K562 (cell line): ENCODE measurements at regions not wholly inside any gene's neighbourhood (a gene's known extent, or its start where the extent isn't known, plus 50 kb on each side); places are given as distances from the start of the nearest gene placed in this dataset.

Experiments
- ATAC-seq: fragments of 200-7000 bp; cut with Tn5 transposase; 3 replicates; pipeline ENCODE4 v1.9.1; 2020; ENCODE audit warnings: moderate library complexity
- BruUV-seq: library from RNA; stranded (reverse); fragments of 400-500 nt; replicated peaks from 2 replicates; lab custom pipeline; 2021; lab: Mats Ljungman, UMichigan
- CTCF ChIA-PET: fragments of 300-600 bp; formaldehyde crosslinking; extraction: SDS; loops from one replicate; lab custom pipeline; 2021; ENCODE audit warnings: low intra/inter-chr PET ratio; lab: Yijun Ruan, JAX
- POLR2A ChIA-PET: fragments of 300-600, 350-650 bp; sonication (Branson Sonifier 250); formaldehyde crosslinking; extraction: SDS; loops from one replicate; lab custom pipeline; 2021; ENCODE audit warnings: antibody characterized with exemption, inconsistent platforms; lab: Yijun Ruan, JAX
- DNase-seq, 4 experiments: peaks; one replicate each; pipeline versions ENCODE4 v3.0.0 to v3.0.0-alpha.2; 2011 to 2018; ENCODE audit warnings: low spot score in 3 of 4, mixed read lengths in 3 of 4; ENCODE audit errors: extremely low read depth in 1 of 4
- FAIRE-seq: peaks from 2 replicates; lab custom pipeline; 2011; peaks lifted over from hg19 to GRCh38; lab: Jason Lieb, UNC
- H2AFZ ChIP-seq: 2 replicates; pipeline ENCODE4 v1.6.0; 2011; ENCODE audit warnings: low read depth, low read length, control low read depth, inconsistent platforms
- H3K27ac ChIP-seq: fragments of 200-600 bp; 3 replicates; pipeline ENCODE4 v1.8.0; 2011; ENCODE audit warnings: low read depth, mild to moderate bottlenecking, control low read depth, inconsistent platforms, low read length, moderate library complexity, mixed read lengths; ENCODE audit errors: extremely low read depth
- H3K27me3 ChIP-seq, 2 experiments: fragments of 300-600 bp in 1 of 2; 2 replicates in 1 of 2; 3 replicates in 1 of 2; pipeline versions ENCODE4 v1.6.0 to v1.8.0; 2011; ENCODE audit warnings: inconsistent platforms in 2 of 2, low read length in 2 of 2, mild to moderate bottlenecking in 1 of 2, mixed read lengths in 1 of 2, moderate library complexity in 1 of 2; ENCODE audit not compliant: control insufficient read depth in 2 of 2, insufficient read depth in 2 of 2
- H3K36me3 ChIP-seq: fragments of 300-600 bp; 3 replicates; pipeline ENCODE4 v1.8.0; 2011; ENCODE audit warnings: mild to moderate bottlenecking, low read length, inconsistent platforms; ENCODE audit not compliant: control insufficient read depth, insufficient read depth
- H3K4me1 ChIP-seq, 2 experiments: fragments of 200-600 bp in 1 of 2; replicated peaks in 1 of 2; 2 replicates in 1 of 2; 3 replicates in 1 of 2; pipeline versions ENCODE4 v1.5.1 to v1.8.0; 2011; ENCODE audit warnings: inconsistent platforms in 2 of 2, low read length in 2 of 2, mild to moderate bottlenecking in 1 of 2, mixed read lengths in 1 of 2, moderate library complexity in 1 of 2; ENCODE audit not compliant: control insufficient read depth in 2 of 2, insufficient read depth in 2 of 2
- H3K4me2 ChIP-seq: 2 replicates; pipeline ENCODE4 v1.6.1; 2011; ENCODE audit warnings: low read length, control low read depth, inconsistent platforms, mixed read lengths; ENCODE audit not compliant: insufficient read depth
- H3K4me3 ChIP-seq: fragments of 200-600 bp; sonication (generic), shearing (Covaris generic); 2 replicates; pipeline ENCODE4 v1.5.1; 2016; ENCODE audit warnings: control low read depth, inconsistent platforms
- H3K79me2 ChIP-seq: fragments of 200-600 bp; 3 replicates; pipeline ENCODE4 v1.8.0; 2011; ENCODE audit warnings: low read length, inconsistent platforms; ENCODE audit not compliant: control insufficient read depth, insufficient read depth
- H3K9ac ChIP-seq, 2 experiments: 2 replicates each; pipeline versions ENCODE4 v1.6.0 to v1.6.1; 2011; ENCODE audit warnings: low read depth in 2 of 2, low read length in 2 of 2, control low read depth in 1 of 2, inconsistent platforms in 1 of 2, mild to moderate bottlenecking in 1 of 2, mixed read lengths in 1 of 2; ENCODE audit not compliant: insufficient read depth in 1 of 2
- H3K9me1 ChIP-seq: one replicate; pipeline ENCODE4 v1.6.0; 2011; ENCODE audit warnings: inconsistent platforms, mild to moderate bottlenecking, low read length, moderate library complexity; ENCODE audit not compliant: control insufficient read depth, insufficient read depth
- H3K9me3 ChIP-seq: replicated peaks from 2 replicates; pipeline ENCODE4 v1.5.1; 2011; ENCODE audit warnings: low read depth, low read length, inconsistent platforms; ENCODE audit not compliant: control insufficient read depth, insufficient read depth
- H4K20me1 ChIP-seq: replicated peaks from 2 replicates; pipeline ENCODE4 v1.6.1; 2011; ENCODE audit warnings: low read length, inconsistent platforms, mixed read lengths; ENCODE audit not compliant: control insufficient read depth, insufficient read depth
- BRD4 ChIP-seq: fragments of 200-600 bp; sonication (generic); IDR thresholded peaks from 2 replicates; pipeline ENCODE4 v1.6.1; 2017; ENCODE audit warnings: inconsistent platforms
- FOXJ3 ChIP-seq: sonication (generic); formaldehyde crosslinking; IDR thresholded peaks from 2 replicates; pipeline ENCODE4 v1.4.0; 2020; ENCODE audit warnings: mild to moderate bottlenecking, missing genetic modification reagents
- FUS ChIP-seq: fragments of 200-400 bp; formaldehyde crosslinking; optimal IDR thresholded peaks from 2 replicates; pipeline ENCODE3; 2017; ENCODE audit warnings: low read depth, low read length
- HNRNPH1 ChIP-seq: fragments of 200-400 bp; formaldehyde crosslinking; optimal IDR thresholded peaks from 2 replicates; pipeline ENCODE3; 2017; ENCODE audit warnings: low read depth, mild to moderate bottlenecking, low read length, moderate library complexity
- MAZ ChIP-seq, 2 experiments: fragments of 450-650 bp in 1 of 2; sonication (generic) in 1 of 2; formaldehyde crosslinking; IDR thresholded peaks in 1 of 2; conservative IDR thresholded peaks in 1 of 2; 2 replicates each; pipeline versions ENCODE4 v1.4.0 to v1.5.0; 2020; ENCODE audit warnings: mild to moderate bottlenecking in 1 of 2, missing genetic modification reagents in 1 of 2
- MBD1 ChIP-seq: fragments of 250-450 bp; sonication (Bioruptor Pico); IDR thresholded peaks from 2 replicates; pipeline ENCODE4 v1.8.0; 2022; ENCODE audit warnings: inconsistent platforms
- MTA3 ChIP-seq: fragments of 450-650 bp; formaldehyde crosslinking; IDR thresholded peaks from 2 replicates; pipeline ENCODE4 v1.6.1; 2017; ENCODE audit warnings: mild to moderate bottlenecking, borderline replicate concordance
- SMAD3 ChIP-seq: fragments of 450-650 bp; formaldehyde crosslinking; conservative IDR thresholded peaks from 2 replicates; pipeline ENCODE4 v1.4.0; 2020; ENCODE audit warnings: mild to moderate bottlenecking
- ZKSCAN1 ChIP-seq: fragments of 150-350 bp; IDR thresholded peaks from 2 replicates; pipeline ENCODE4 v1.6.1; 2016; ENCODE audit warnings: low read depth, low read length
- WGBS: fragments of 100-300 bp; shearing (Covaris generic); methylation state at CpG from one replicate; pipeline ENCODE4 v1.1.6; 2016; ENCODE audit warnings: low coverage, mixed read lengths; ENCODE audit not compliant: insufficient coverage; ENCODE audit errors: missing lambda C conversion rate; 5-methylcytosine and 5-hydroxymethylcytosine counted together
- in situ Hi-C: fragments of 300-500 bp; cut with MboI; formaldehyde crosslinking; loops from 4 replicates; pipeline ENCODE4 v1.15.0; 2018; ENCODE audit warnings: inconsistent platforms, mixed read lengths
- intact Hi-C: fragments of 100-400 bp; cut with micrococcal nuclease; formaldehyde crosslinking; loops from 2 replicates; pipeline ENCODE4 v1.14.2; 2022
- TF ChIP-seq, protein P1 (sequence below): fragments of 150-350 bp; IDR thresholded peaks from 2 replicates; pipeline ENCODE4 v1.6.1; 2014; ENCODE audit warnings: low read depth, mild to moderate bottlenecking, low read length, borderline replicate concordance

- TF ChIP-seq MBD1 (no peak), BRD4 (no peak), MTA3 (no peak)
- TF ChIP-seq, protein P1, sequence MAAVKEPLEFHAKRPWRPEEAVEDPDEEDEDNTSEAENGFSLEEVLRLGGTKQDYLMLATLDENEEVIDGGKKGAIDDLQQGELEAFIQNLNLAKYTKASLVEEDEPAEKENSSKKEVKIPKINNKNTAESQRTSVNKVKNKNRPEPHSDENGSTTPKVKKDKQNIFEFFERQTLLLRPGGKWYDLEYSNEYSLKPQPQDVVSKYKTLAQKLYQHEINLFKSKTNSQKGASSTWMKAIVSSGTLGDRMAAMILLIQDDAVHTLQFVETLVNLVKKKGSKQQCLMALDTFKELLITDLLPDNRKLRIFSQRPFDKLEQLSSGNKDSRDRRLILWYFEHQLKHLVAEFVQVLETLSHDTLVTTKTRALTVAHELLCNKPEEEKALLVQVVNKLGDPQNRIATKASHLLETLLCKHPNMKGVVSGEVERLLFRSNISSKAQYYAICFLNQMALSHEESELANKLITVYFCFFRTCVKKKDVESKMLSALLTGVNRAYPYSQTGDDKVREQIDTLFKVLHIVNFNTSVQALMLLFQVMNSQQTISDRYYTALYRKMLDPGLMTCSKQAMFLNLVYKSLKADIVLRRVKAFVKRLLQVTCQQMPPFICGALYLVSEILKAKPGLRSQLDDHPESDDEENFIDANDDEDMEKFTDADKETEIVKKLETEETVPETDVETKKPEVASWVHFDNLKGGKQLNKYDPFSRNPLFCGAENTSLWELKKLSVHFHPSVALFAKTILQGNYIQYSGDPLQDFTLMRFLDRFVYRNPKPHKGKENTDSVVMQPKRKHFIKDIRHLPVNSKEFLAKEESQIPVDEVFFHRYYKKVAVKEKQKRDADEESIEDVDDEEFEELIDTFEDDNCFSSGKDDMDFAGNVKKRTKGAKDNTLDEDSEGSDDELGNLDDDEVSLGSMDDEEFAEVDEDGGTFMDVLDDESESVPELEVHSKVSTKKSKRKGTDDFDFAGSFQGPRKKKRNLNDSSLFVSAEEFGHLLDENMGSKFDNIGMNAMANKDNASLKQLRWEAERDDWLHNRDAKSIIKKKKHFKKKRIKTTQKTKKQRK, result no peak
Measured at GRCh38 chr12:66024949-66025348, 105.6 kb downstream of the LLPH start (continued).

- no peak for FAIRE-seq
- Histone ChIP-seq H3K27me3 (peaks cover 2 to 10% of the 10 kb centered on the region in 2 experiments; a peak in 1 of 5 replicates), H3K36me3 (no peaks in the 10 kb centered on the region), H4K20me1 (no peaks in the 10 kb centered on the region), H3K27ac (no peak overlapping the region), H3K4me1 (no peaks in the 10 kb centered on the region), H2AFZ (no peak overlapping the region), H3K79me2 (no peaks in the 10 kb centered on the region), H3K9me3 (no peaks in the 10 kb centered on the region), H3K4me2 (no peak overlapping the region), H3K9ac (no peak overlapping the region), H3K9me1 (no peaks in the 10 kb centered on the region), H3K4me3 (no peak overlapping the region)
- intact Hi-C loops, result no loop called here
- no TSS peak for BruUV-seq
- DNase-seq, result no peak
- 0% methylated on average over 12 of the region's 12 CpGs for WGBS
- no peak for ATAC-seq
- CTCF ChIA-PET, result no interaction called here
- in situ Hi-C loops, result no loop called here
- POLR2A ChIA-PET, result no interaction called here
- TF ChIP-seq ZKSCAN1, result no peak
- no peak for TF ChIP-seq SMAD3 (CRISPR knock-in tag)
- TF ChIP-seq FUS, result no peak
- no peak for TF ChIP-seq MAZ (CRISPR knock-in tag; conservative IDR thresholded peaks at IDR 0.05 in 1 of 2, IDR thresholded peaks at IDR 0.05 in 1 of 2)
- no peak for TF ChIP-seq FOXJ3 (CRISPR knock-in tag)
- TF ChIP-seq HNRNPH1, result no peak
Measured at GRCh38 chr12:66020481-66020880, 110.1 kb downstream of the LLPH start.
